Stimulated activated naive B cell treated with anti-CD40 and anti-IgM and Interleukin-4, amounts not matched to agents 10 μg/mL and 1 μg/mL and 100 μg/mL, for 72 hours (primary cell): ENCODE measurements at regions not wholly inside any gene's neighbourhood (a gene's known extent, or its start where the extent isn't known, plus 50 kb on each side); places are given as distances from the start of the nearest gene placed in this dataset.

ENCODE experiments used
- ATAC-seq, 2 donors: fragments of 150-1000 bp; cut with Tn5 transposase; replicated peaks; 2 replicates each; pipeline ENCODE4 v1.10.0; 2021; ENCODE audit warnings: moderate library complexity in 1 of 2
- DNase-seq: peaks from one replicate; pipeline ENCODE4 v3.0.0; 2021
- H3K27ac Mint-ChIP-seq: one replicate; pipeline ENCODE4 v1.8.0; 2022; ENCODE audit warnings: mild to moderate bottlenecking, mixed read lengths
- H3K27me3 Mint-ChIP-seq, 2 donors: one replicate each; pipeline ENCODE4 v1.8.0; 2022; ENCODE audit warnings: mixed read lengths in 2 of 2
- H3K36me3 Mint-ChIP-seq, 2 donors: one replicate each; pipeline ENCODE4 v1.8.0; 2022; ENCODE audit warnings: mixed read lengths in 2 of 2, mild to moderate bottlenecking in 1 of 2
- H3K4me1 Mint-ChIP-seq, 2 donors: one replicate each; pipeline ENCODE4 v1.8.0; 2022; ENCODE audit warnings: mixed read lengths in 2 of 2, mild to moderate bottlenecking in 1 of 2
- H3K4me3 Mint-ChIP-seq, 2 donors: one replicate each; pipeline ENCODE4 v1.8.0; 2022; ENCODE audit warnings: mild to moderate bottlenecking in 2 of 2, mixed read lengths in 2 of 2, moderate library complexity in 1 of 2
- H3K9me3 Mint-ChIP-seq, 2 donors: one replicate each; pipeline ENCODE4 v1.8.0; 2022; ENCODE audit warnings: mixed read lengths in 2 of 2, mild to moderate bottlenecking in 1 of 2

DNA sequence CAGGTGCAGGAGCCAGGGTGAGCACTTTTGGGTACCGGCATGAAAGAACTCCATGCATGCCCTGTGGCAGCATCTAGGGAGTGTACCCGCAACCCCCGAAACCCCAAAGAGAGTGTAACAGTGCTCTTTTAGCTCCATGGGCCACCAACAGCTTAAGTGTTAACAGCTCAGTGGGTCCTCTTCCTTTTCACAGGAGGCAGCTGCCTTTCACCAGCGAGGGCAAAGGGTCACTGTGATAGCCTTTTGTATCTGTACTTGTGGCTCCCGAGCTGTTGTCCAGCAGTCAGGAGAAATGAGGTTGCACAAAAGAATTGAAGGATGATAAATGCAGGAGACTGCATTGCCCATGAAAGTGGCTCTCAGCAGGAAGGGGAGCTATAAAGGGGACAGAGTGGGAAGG lies 1166.3 kb upstream of the ACVR2A start:
- Mint-ChIP-seq H3K27ac (no peak overlapping the region), H3K4me1 (no peaks in the 10 kb centered on the region), H3K9me3 (peaks cover 0 to 2% of the 10 kb centered on the region in 2 donors), H3K36me3 (no peaks in the 10 kb centered on the region), H3K27me3 (no peaks in the 10 kb centered on the region), H3K4me3 (no peak overlapping the region)
- no peak for DNase-seq
- no peak for ATAC-seq

DNA sequence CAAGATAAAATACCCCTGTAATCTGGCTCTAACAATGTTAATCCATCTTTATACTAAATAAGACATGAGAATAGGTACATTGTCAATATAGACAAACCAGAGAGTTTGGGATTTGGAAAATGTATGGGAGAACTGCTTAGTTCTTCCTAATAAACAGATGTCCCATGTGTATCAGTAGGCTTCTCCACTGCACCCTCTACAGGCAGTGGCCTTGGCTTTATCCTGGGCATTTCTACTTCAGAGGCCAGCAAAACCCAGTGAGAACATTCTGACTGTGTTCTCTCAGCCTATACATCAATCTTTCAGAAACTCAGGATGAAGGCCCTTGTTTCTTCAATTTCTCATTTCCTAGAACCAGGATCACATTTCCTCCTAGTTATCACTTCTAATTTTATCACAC lies 1167.5 kb upstream of the ACVR2A start:
- Mint-ChIP-seq H3K9me3 (no peaks in the 10 kb centered on the region), H3K27me3 (no peaks in the 10 kb centered on the region), H3K27ac (no peak overlapping the region), H3K4me1 (no peaks in the 10 kb centered on the region), H3K4me3 (no peak overlapping the region), H3K36me3 (no peaks in the 10 kb centered on the region)
- no peak for DNase-seq
- ATAC-seq, result no peak

GRCh38 chr2:146669735-146670134 lies 1175.1 kb upstream of the ACVR2A start:
- ATAC-seq, result no peak

GRCh38 chr2:146666340-146666739 lies 1178.5 kb upstream of the ACVR2A start:
- Mint-ChIP-seq H3K27me3 (no peaks in the 10 kb centered on the region), H3K36me3 (no peaks in the 10 kb centered on the region), H3K4me1 (no peaks in the 10 kb centered on the region), H3K27ac (no peak overlapping the region), H3K4me3 (no peak overlapping the region), H3K9me3 (no peaks in the 10 kb centered on the region)
- DNase-seq, result no peak
- ATAC-seq, result no peak

More at GRCh38 chr2:146669735-146670134, 1175.1 kb upstream of the ACVR2A start:
- Mint-ChIP-seq H3K9me3 (no peaks in the 10 kb centered on the region), H3K27ac (no peak overlapping the region), H3K36me3 (no peaks in the 10 kb centered on the region), H3K27me3 (no peaks in the 10 kb centered on the region), H3K4me3 (no peak overlapping the region), H3K4me1 (no peaks in the 10 kb centered on the region)
- DNase-seq, result no peak

DNA sequence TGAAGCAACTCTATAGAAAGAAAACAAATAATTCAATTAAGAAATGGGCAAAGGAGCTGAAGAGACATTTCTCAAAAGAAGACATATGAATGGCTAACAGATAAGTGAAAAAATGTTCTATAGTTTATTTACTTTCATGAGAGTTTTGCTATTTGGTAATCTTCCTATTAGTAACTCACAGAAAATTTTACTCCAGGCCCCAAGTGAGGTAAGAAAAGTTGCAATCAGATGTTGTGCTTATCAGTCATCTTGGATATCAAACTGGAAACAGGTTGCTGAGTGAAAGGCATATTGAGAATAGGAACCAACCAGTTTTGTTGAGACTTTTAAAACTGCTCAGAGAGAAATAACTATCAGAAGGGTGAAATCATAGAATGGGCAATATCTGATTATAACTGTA lies 1179.0 kb upstream of the ACVR2A start:
- no peaks in the 10 kb centered on the region for H3K36me3 Mint-ChIP-seq
- ATAC-seq (no peak), DNase-seq (no peak)
- H3K27ac Mint-ChIP-seq, result no peak overlapping the region
- H3K27me3 Mint-ChIP-seq, result no peaks in the 10 kb centered on the region
- H3K4me3 Mint-ChIP-seq, result no peak overlapping the region
- no peaks in the 10 kb centered on the region for H3K4me1 Mint-ChIP-seq
- no peaks in the 10 kb centered on the region for H3K9me3 Mint-ChIP-seq

GRCh38 chr2:146661473-146662096 lies 1183.2 kb upstream of the ACVR2A start:
- Mint-ChIP-seq H3K27me3 (no peaks in the 10 kb centered on the region), H3K27ac (no peak overlapping the region), H3K36me3 (no peaks in the 10 kb centered on the region), H3K4me3 (no peak overlapping the region), H3K4me1 (no peaks in the 10 kb centered on the region), H3K9me3 (no peaks in the 10 kb centered on the region)
- ATAC-seq (no peak), DNase-seq (no peak)

DNA sequence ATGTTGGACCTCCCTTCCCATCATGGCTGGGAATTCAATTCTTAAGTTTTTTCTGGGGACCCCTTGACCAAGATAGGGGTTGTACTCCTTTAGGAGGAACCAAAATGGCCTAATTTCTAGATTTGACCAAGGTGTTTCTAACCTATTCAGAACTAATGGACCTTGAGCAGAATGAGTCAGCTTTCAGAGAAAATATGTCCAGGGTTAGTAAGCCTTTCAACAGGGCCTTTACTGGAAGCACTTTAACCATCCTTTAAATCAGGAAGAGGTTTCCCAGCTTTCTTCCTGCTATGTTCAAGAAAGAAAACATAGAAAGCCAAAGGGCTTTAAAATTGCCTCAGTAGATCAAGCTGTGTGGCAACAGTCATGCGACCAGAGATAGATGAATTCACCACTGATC lies 1184.9 kb upstream of the ACVR2A start:
- Mint-ChIP-seq H3K4me3 (no peak overlapping the region), H3K9me3 (no peaks in the 10 kb centered on the region), H3K36me3 (no peaks in the 10 kb centered on the region), H3K4me1 (no peaks in the 10 kb centered on the region), H3K27me3 (no peaks in the 10 kb centered on the region), H3K27ac (no peak overlapping the region)
- DNase-seq (no peak), ATAC-seq (no peak)

GRCh38 chr2:146652311-146652710 lies 1192.5 kb upstream of the ACVR2A start:
- ATAC-seq (no peak), DNase-seq (no peak)
- Mint-ChIP-seq H3K4me3 (no peak overlapping the region), H3K27me3 (no peaks in the 10 kb centered on the region), H3K36me3 (no peaks in the 10 kb centered on the region), H3K9me3 (no peaks in the 10 kb centered on the region), H3K4me1 (no peaks in the 10 kb centered on the region), H3K27ac (no peak overlapping the region)

- Mint-ChIP-seq H3K27ac (no peak overlapping the region), H3K4me1 (no peaks in the 10 kb centered on the region), H3K36me3 (no peaks in the 10 kb centered on the region), H3K4me3 (no peak overlapping the region), H3K27me3 (no peaks in the 10 kb centered on the region), H3K9me3 (peaks cover 0 to under 1% of the 10 kb centered on the region in 2 donors)
- DNase-seq (no peak), ATAC-seq (no peak)
Observed at GRCh38 chr2:146651361-146651760, 1193.5 kb upstream of the ACVR2A start.

DNA sequence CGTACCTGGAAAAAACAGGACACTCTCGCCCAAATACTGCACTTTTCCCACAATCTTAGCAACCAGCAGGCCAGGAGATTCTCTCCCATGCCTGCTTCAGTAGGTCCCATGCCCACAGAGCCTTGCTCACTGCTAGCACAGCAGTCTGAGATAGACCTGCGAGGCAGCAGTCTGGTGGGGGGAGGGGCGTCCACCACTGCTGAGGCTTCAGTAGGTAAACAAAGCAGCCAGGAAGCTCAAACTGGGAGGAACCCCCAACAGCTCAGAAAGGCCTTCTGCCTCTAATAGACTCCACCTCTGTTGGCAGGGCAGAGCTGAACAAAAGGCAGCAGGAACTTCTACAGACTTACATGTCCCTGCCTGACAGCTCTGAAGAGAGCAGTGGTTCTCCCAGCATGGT lies 1202.8 kb upstream of the ACVR2A start:
- Mint-ChIP-seq H3K36me3 (no peaks in the 10 kb centered on the region), H3K27ac (no peak overlapping the region), H3K4me3 (no peak overlapping the region), H3K9me3 (peaks cover 5 to 11% of the 10 kb centered on the region in 2 donors), H3K27me3 (no peaks in the 10 kb centered on the region), H3K4me1 (no peaks in the 10 kb centered on the region)
- ATAC-seq (no peak), DNase-seq (no peak)

DNA sequence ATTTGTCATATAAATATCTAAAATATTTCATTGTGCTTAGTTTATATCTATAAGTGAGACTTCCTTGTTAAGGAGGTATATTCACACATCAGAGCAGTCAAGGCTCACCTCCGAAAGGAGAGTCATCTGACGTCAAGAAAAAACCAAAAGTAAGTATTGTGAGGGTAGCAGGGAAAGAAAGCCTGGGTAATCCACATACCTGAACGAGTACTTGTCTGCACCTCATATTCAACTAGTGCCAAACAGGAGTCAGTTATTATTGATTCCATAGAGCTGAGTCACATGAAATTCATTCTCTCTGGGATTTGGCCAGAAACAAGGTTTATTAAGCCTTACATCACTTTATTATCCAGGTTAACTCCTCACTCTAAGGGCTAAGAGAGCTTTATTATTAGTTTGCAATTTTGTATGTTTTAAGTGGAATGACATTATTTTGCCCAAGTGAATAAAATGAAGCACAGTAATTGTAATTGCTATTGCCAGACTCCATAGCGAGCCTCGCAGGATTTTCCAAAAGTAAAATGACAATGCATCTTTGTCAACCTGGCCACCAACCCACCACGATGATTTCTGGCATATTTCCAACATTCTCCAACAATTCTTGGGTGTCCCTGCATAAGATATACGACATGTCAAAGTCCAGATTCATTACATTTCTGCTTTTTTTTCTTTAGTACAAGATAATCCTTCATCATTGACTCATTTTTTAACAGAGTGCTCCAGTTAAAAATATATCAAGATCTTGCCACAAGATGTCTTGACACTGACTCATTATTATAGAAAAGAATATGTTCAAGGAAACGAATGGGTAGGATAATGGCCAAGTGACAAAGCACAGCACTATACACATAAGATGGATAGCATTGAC lies 1210.4 kb upstream of the ACVR2A start:
- Mint-ChIP-seq H3K27me3 (no peaks in the 10 kb centered on the region), H3K4me1 (no peaks in the 10 kb centered on the region), H3K36me3 (no peaks in the 10 kb centered on the region), H3K27ac (no peak overlapping the region), H3K9me3 (peaks cover 0 to 2% of the 10 kb centered on the region in 2 donors), H3K4me3 (no peak overlapping the region)
- ATAC-seq (no peak), DNase-seq (no peak)

DNA sequence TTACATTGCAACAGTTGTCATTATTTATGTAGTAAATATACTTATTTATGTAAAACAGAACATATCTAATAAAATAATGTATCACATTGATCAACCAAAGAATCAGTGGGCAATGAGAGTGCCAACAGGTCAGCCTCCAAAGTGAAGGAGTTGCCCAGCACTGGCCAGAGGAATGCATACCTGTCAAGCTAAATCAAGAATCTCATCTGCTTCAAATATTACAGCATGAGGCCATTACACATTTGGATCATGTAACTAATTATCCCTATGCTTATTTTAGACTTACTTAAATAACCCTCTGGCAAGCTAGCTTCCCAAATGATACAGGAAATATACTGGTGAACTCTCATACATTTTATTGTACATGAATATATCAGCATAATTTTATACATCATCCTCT lies 1211.7 kb upstream of the ACVR2A start:
- Mint-ChIP-seq H3K4me1 (no peaks in the 10 kb centered on the region), H3K9me3 (peaks cover 0 to 2% of the 10 kb centered on the region in 2 donors), H3K27me3 (no peaks in the 10 kb centered on the region), H3K4me3 (no peak overlapping the region), H3K36me3 (no peaks in the 10 kb centered on the region), H3K27ac (no peak overlapping the region)
- ATAC-seq (no peak), DNase-seq (no peak)

DNA sequence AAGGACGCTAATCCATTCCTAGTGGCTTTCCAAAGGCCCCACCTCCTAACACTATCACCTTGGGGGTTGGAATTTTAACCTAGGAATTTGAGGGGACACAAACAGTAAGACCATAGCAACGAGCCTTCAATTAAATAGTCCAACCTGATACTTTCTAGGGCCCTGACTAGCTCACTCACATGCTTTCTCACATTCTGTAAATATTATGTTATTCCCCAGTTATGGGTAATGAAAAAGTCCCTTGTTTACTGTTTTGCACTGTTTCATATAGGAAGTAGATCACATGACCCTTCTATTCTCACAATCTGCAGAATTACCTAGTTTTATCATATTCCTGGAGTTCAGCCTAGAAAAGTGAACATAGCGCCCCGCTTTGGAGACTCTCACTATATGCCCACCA lies 1212.1 kb upstream of the ACVR2A start:
- DNase-seq, result no peak
- no peaks in the 10 kb centered on the region for H3K27me3 Mint-ChIP-seq
- ATAC-seq, result no peak
- H3K4me3 Mint-ChIP-seq, result no peak overlapping the region
- no peaks in the 10 kb centered on the region for H3K4me1 Mint-ChIP-seq
- peaks cover 0 to 2% of the 10 kb centered on the region in 2 donors for H3K9me3 Mint-ChIP-seq
- H3K27ac Mint-ChIP-seq, result no peak overlapping the region
- no peaks in the 10 kb centered on the region for H3K36me3 Mint-ChIP-seq

GRCh38 chr2:146624430-146625160 lies 1220.2 kb upstream of the ACVR2A start:
- no peaks in the 10 kb centered on the region for H3K4me1 Mint-ChIP-seq
- H3K27me3 Mint-ChIP-seq, result no peaks in the 10 kb centered on the region

GRCh38 chr2:146623771-146624170 lies 1221.1 kb upstream of the ACVR2A start:
- Mint-ChIP-seq H3K4me1 (no peaks in the 10 kb centered on the region), H3K9me3 (peaks cover 3% of the 10 kb centered on the region in 2 donors), H3K4me3 (no peak overlapping the region), H3K27ac (no peak overlapping the region), H3K27me3 (no peaks in the 10 kb centered on the region), H3K36me3 (no peaks in the 10 kb centered on the region)
- DNase-seq, result no peak
- ATAC-seq, result no peak

More at GRCh38 chr2:146624430-146625160, 1220.2 kb upstream of the ACVR2A start:
- Mint-ChIP-seq H3K36me3 (no peaks in the 10 kb centered on the region), H3K27ac (no peak overlapping the region), H3K9me3 (no peaks in the 10 kb centered on the region), H3K4me3 (no peak overlapping the region)
- no peak for ATAC-seq
- no peak for DNase-seq
